ENCODE measurements at regions not wholly inside any gene's neighbourhood (a gene's known extent, or its start where the extent isn't known, plus 50 kb on each side); places are given as distances from the start of the nearest gene placed in this dataset.

DNA sequence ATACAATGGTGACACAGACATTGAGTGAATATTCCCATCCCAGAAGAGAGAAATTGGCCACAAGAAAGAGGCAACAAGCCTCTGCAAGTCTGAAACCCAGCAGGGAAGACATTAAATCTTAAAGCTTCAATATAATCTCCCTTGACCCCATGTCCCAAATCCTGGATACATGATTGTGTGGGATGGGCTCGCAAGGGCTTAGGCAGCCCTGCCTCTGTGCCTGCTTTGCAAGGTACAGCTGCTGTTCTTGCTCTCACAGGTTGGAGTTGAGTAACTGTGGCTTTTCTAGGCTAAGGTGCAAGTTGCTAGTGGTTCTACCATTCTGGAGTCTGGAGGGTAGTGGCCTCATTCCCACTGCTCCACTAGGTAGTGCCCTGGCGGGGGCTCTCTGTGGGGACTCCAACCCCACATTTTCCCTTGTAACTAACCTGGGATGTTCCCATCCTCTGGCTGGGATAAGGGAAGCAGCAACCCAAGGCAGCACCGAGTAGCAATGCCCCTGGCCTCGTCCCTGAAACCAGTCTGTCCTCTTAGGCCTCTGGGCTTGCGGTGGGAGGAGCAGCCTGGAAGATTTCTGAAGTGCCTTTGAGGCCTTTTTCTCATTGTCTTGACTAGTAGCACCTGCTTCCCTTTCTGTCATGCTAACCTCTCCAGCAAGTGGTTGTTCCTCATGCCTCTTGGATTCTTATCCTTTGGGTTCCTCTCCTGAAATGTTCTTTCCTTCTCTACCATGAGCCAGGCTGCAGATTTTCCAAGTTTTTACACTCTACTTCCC is 90.0 kb downstream of the FAM174B start:
- H3K27ac ChIP-seq = no peak overlapping the region

DNA sequence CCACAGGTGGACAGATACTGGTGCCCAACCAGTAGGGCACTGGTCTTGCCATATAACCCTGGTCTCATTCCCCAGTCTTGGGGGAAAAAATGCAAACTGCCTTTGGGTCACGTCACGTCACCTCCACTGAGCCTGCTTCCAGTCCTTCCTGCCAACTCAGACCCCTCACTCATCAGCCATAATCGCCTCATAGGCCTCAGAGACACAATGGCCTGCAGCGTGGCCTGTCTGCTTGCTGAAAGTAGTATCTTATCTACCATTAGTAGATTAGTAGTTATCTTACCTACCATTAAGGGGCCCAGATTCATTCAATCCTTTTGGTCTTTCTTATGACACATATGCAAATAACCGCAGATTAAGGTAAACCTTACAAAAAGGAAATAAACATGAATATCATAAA is 93.8 kb downstream of the FAM174B start:
- TF ChIP-seq, protein P1, sequence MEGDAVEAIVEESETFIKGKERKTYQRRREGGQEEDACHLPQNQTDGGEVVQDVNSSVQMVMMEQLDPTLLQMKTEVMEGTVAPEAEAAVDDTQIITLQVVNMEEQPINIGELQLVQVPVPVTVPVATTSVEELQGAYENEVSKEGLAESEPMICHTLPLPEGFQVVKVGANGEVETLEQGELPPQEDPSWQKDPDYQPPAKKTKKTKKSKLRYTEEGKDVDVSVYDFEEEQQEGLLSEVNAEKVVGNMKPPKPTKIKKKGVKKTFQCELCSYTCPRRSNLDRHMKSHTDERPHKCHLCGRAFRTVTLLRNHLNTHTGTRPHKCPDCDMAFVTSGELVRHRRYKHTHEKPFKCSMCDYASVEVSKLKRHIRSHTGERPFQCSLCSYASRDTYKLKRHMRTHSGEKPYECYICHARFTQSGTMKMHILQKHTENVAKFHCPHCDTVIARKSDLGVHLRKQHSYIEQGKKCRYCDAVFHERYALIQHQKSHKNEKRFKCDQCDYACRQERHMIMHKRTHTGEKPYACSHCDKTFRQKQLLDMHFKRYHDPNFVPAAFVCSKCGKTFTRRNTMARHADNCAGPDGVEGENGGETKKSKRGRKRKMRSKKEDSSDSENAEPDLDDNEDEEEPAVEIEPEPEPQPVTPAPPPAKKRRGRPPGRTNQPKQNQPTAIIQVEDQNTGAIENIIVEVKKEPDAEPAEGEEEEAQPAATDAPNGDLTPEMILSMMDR (conservative IDR thresholded peaks at IDR 0.05) = no peak
- H3K27ac ChIP-seq = no peak overlapping the region

More for the DNA sequence above, 90.0 kb downstream of the FAM174B start:
- TF ChIP-seq, protein P1 (conservative IDR thresholded peaks at IDR 0.05) = no peak

DNA sequence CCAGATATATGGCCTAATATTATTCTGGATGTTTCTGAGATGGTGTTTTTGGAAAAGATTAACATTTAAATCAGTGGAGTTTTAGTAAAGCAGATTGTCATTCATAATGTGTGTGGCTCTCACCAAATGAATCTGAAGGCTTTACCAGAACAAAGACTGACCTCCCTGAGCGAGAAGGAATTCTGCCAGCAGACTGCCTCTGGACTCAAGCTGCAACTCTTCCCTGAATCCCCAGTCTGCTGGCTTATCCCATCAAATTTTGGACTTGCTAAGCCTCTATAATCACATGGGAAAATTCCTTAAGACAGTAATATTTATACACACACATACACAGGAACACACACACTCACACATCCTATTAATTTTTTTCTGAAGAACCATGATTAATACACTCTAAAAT is 102.3 kb downstream of the FAM174B start:
- H3K27ac ChIP-seq = no peak overlapping the region
- TF ChIP-seq, protein P1 (conservative IDR thresholded peaks at IDR 0.05) = no peak

DNA sequence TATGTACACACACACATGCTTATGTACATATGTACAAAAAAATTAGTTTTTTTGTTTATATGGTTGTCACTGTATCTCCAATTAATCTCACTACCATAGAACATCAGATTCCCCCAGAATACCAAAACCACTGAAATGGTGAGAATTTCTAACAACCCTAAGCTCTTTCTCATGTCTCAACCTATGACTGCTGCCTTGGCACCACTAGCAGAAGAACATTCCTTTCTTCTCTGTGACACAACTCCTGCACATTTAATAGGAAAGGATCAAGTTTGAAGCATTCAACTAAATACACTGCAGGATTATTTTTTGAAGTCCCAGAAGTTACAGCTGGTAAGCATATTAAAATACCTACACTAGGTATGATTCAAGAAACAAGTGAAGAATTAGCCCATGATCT is 109.6 kb downstream of the FAM174B start:
- TF ChIP-seq, protein P1 (conservative IDR thresholded peaks at IDR 0.05) = no peak

DNA sequence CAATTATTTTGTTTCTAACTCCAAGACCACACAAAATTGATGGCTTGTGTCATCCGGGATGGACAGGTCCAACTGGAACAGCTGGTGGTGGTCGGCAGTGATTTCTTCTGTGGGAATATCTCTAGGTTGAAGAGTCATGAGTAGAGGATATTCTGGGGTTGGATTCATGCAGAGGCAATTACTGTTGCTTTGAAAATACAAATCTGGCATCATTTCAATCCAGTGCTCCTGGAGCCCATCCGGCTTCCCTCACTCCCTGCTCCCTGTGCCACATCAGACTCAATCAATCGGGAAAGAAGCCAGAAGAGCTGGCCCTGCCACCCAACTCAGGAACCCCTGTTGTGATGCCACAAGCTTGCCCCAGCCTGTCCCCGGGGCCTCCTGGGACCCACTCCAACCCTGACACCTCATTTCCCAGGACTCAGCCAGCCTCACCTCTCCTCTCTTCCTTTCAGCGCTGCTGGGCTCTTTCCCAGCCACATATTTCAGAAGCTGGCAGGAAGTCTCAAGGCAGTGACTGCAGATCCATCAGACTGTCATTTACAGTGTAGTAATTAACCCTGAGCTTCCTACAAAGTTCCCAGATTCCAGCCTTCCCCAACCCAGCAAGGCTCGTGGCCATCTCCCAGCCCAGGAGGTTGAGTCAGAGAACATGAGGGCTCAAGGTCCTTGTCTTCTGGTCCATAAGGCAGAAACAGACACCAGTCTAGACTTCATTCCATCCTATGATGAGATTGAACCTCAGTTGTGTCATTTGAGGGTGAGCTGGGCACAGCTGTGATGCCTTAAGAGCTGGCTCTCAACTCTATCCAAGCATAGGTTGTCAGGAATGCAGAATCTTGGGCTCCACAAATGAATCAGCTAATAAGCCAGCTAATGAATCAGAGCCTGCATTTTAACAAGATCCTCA is 114.0 kb downstream of the FAM174B start:
- no peak overlapping the region for H3K27ac ChIP-seq

More for the DNA sequence above, 109.6 kb downstream of the FAM174B start:
- no peak overlapping the region for H3K27ac ChIP-seq

DNA sequence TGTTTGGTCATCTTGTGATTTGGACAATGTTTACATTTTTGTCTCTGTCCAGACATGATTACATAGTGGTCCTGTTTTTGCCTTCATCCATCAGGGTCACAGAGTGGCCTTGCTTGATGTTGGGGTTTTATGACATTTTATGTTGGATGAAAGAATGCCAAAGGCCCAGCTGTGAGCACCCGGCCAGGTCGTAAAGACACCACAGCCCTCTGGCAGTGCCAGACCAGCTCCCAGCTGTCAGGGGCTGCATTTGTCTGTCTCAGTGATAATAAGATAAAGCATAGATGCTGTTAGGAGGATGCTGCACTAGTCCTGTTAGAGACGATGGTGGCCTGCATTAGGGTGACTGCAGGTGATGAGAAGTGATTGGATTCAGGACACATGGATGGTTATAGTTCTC is 117.5 kb downstream of the FAM174B start:
- TF ChIP-seq, protein P1 (conservative IDR thresholded peaks at IDR 0.05) = no peak
- H3K27ac ChIP-seq = 0 out of 2 replicates have a peak overlapping the region, but pooled peaks have one; percentile 1

More for the DNA sequence above, 114.0 kb downstream of the FAM174B start:
- TF ChIP-seq, protein P1 (conservative IDR thresholded peaks at IDR 0.05) = no peak

DNA sequence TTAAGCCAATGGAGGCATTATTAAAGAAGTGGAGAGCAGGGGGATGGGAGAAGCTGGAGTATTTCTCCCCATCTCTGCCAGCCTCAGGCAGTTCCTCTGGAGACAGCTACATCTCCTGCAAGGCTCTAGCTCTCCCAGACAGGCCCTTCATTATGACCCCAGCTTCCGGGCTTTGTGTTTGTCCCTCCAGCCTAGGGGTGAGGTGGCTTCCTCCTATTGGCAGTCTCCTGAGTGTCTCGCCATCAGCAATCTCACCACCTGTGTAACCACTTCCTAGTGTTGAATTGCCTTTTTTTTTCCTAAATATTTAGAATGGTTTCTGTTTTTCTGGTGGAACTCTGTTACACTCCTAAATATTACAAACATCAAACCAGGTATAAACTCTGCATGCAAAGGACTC is 122.3 kb downstream of the FAM174B start:
- TF ChIP-seq, protein P1 (conservative IDR thresholded peaks at IDR 0.05) = no peak
- no peak overlapping the region for H3K27ac ChIP-seq

All from VCaP (cell line).